MCF 10A (cell line): ENCODE measurements at regions not wholly inside any gene's neighbourhood (a gene's known extent, or its start where the extent isn't known, plus 50 kb on each side); places are given as distances from the start of the nearest gene placed in this dataset.
"Not testable (repeated sequence)": the region's sequence is repeated elsewhere in the genome, so short reads cannot be mapped to it uniquely, and the experiment has no call there.

Source experiments
- BruUV-seq: library from RNA; stranded (reverse); fragments of 400-500 nt; replicated peaks from 2 replicates; lab custom pipeline; 2021; lab: Mats Ljungman, UMichigan
- CTCF ChIA-PET: fragments of 300-600 bp; sonication (Branson Sonifier 250); formaldehyde crosslinking; extraction: SDS; loops from one replicate; lab custom pipeline; 2021; ENCODE audit warnings: antibody characterized with exemption, inconsistent platforms; lab: Yijun Ruan, JAX
- POLR2A ChIA-PET: fragments of 300-600, 350-650 bp; sonication (Branson Sonifier 250); formaldehyde crosslinking; extraction: SDS; loops from one replicate; lab custom pipeline; 2020; ENCODE audit warnings: antibody characterized with exemption, inconsistent platforms; lab: Yijun Ruan, JAX
- DNase-seq: peaks from one replicate; pipeline ENCODE4 v3.0.0-alpha.2; 2018; ENCODE audit not compliant: unreplicated experiment
- H3K27ac Mint-ChIP-seq: one replicate; pipeline ENCODE4 v1.8.0; 2022; ENCODE audit warnings: mild to moderate bottlenecking, low read depth, mixed read lengths; ENCODE audit not compliant: unreplicated experiment
- H3K27me3 Mint-ChIP-seq: one replicate; pipeline ENCODE4 v1.8.0; 2022; ENCODE audit warnings: mixed read lengths; ENCODE audit not compliant: insufficient read depth, unreplicated experiment
- H3K36me3 Mint-ChIP-seq: one replicate; pipeline ENCODE4 v1.8.0; 2022; ENCODE audit warnings: mild to moderate bottlenecking, moderate library complexity, mixed read lengths; ENCODE audit not compliant: insufficient read depth, unreplicated experiment
- H3K4me1 Mint-ChIP-seq: one replicate; pipeline ENCODE4 v1.8.0; 2022; ENCODE audit warnings: mixed read lengths; ENCODE audit not compliant: insufficient read depth, unreplicated experiment
- H3K4me3 Mint-ChIP-seq: one replicate; pipeline ENCODE4 v1.8.0; 2022; ENCODE audit warnings: mild to moderate bottlenecking, moderate library complexity, mixed read lengths; ENCODE audit not compliant: unreplicated experiment
- H3K9me3 Mint-ChIP-seq: one replicate; pipeline ENCODE4 v1.8.0; 2022; ENCODE audit warnings: mixed read lengths; ENCODE audit not compliant: unreplicated experiment
- CTCF ChIP-seq: fragments of 200-600 bp; IDR thresholded peaks from one replicate; pipeline ENCODE4 v1.8.0; 2022; ENCODE audit warnings: antibody characterized with exemption, mild to moderate bottlenecking; ENCODE audit not compliant: unreplicated experiment
- intact Hi-C: fragments of 100-400 bp; cut with micrococcal nuclease; formaldehyde crosslinking; loops from 2 replicates; pipeline ENCODE4 v1.14.1; 2022

- intact Hi-C loops: no loop called here
- no peak overlapping the region for H3K27ac Mint-ChIP-seq
- no peaks in the 10 kb centered on the region for H3K9me3 Mint-ChIP-seq
- ChIA-PET CTCF (interaction anchor here (0.6 kb wide), 1 partner anchor 409 kb away, joined by 3 read pairs; no protein-coding TSS in a partner anchor), POLR2A (no interaction called here)
- H3K4me1 Mint-ChIP-seq: peaks cover 13% of the 10 kb centered on the region
- TF ChIP-seq CTCF: no peak
- no TSS peak for BruUV-seq
- no peak overlapping the region for H3K4me3 Mint-ChIP-seq
- no peak for DNase-seq
- no peaks in the 10 kb centered on the region for H3K36me3 Mint-ChIP-seq
- no peaks in the 10 kb centered on the region for H3K27me3 Mint-ChIP-seq
Observed at GRCh38 chr18:2154278-2154677, 417.0 kb downstream of the METTL4 start.

GRCh38 chr18:2164644-2165550 is 406.4 kb downstream of the METTL4 start:
- Mint-ChIP-seq H3K4me3 (no peak overlapping the region), H3K36me3 (no peaks in the 10 kb centered on the region), H3K4me1 (no peaks in the 10 kb centered on the region), H3K27ac (no peak overlapping the region), H3K9me3 (no peaks in the 10 kb centered on the region), H3K27me3 (no peaks in the 10 kb centered on the region)
- no TSS peak for BruUV-seq
- ChIA-PET CTCF (no interaction called here), POLR2A (interaction anchor here (0.8 kb wide), 1 partner anchor 9 kb away, joined by 3 read pairs; no protein-coding TSS in a partner anchor)
- intact Hi-C loops: no loop called here
- no peak for DNase-seq
- no peak for TF ChIP-seq CTCF

- intact Hi-C loops, DNase-seq, H3K4me1 Mint-ChIP-seq, H3K27ac Mint-ChIP-seq, CTCF ChIA-PET, H3K36me3 Mint-ChIP-seq, BruUV-seq, POLR2A ChIA-PET, H3K4me3 Mint-ChIP-seq, H3K9me3 Mint-ChIP-seq, H3K27me3 Mint-ChIP-seq: not testable (repeated sequence)
Observed at GRCh38 chr18:2166876-2167275, 404.4 kb downstream of the METTL4 start.

- ChIA-PET CTCF (no interaction called here), POLR2A (interaction anchor here (0.9 kb wide), 1 partner anchor 20 kb away, joined by 4 read pairs; no protein-coding TSS in a partner anchor)
- no peaks in the 10 kb centered on the region for H3K36me3 Mint-ChIP-seq
- H3K4me1 Mint-ChIP-seq: peaks cover 3% of the 10 kb centered on the region
- no TSS peak for BruUV-seq
- no peaks in the 10 kb centered on the region for H3K27me3 Mint-ChIP-seq
- no peak for DNase-seq
- no peaks in the 10 kb centered on the region for H3K9me3 Mint-ChIP-seq
- intact Hi-C loops: no loop called here
- no peak overlapping the region for H3K27ac Mint-ChIP-seq
- TF ChIP-seq CTCF: no peak
- H3K4me3 Mint-ChIP-seq: no peak overlapping the region
Observed at GRCh38 chr18:2168022-2168421, 403.3 kb downstream of the METTL4 start.
